ENCODE measurements at regions not wholly inside any gene's neighbourhood (a gene's known extent, or its start where the extent isn't known, plus 50 kb on each side); places are given as distances from the start of the nearest gene placed in this dataset.

GRCh38 chr5:110038297-110038997 is 348.7 kb downstream of the MAN2A1 start:
- TF ChIP-seq CTCF (IDR thresholded peaks at IDR 0.05) (no peak), EP300 (IDR thresholded peaks at IDR 0.05) (no peak), POLR2A (IDR thresholded peaks at IDR 0.05) (no peak)
